ENCODE measurements at regions not wholly inside any gene's neighbourhood (a gene's known extent, or its start where the extent isn't known, plus 50 kb on each side); places are given as distances from the start of the nearest gene placed in this dataset.

- H3K4me1 ChIP-seq (replicated peaks in 1 of 4; ENCODE audit: control insufficient read depth in 3 of 4, insufficient read depth in 4 of 4, low read length in 3 of 4): 0 out of 7 replicates have a peak, but pooled peaks cover 0 to 2% (median 0%) of the 10 kb centered on the region in 4 experiments
- H3K4ac ChIP-seq (replicated peaks; ENCODE audit: insufficient read length, low read depth, low read length): no peak overlapping the region
- TF ChIP-seq CTCF (IDR thresholded peaks at IDR 0.05; ENCODE audit: control extremely low read depth in 1 of 3, insufficient read depth in 1 of 3, low read depth in 1 of 3, low read length in 3 of 3) (peak; percentile 27 to 38 (median 29)), BCL11A (IDR thresholded peaks at IDR 0.05; ENCODE audit: low read depth in 2 of 2, low read length in 2 of 2) (no peak), RAD21 (IDR thresholded peaks at IDR 0.05 in 1 of 2, conservative IDR thresholded peaks at IDR 0.05 in 1 of 2; ENCODE audit: low read depth in 2 of 2, low read length in 2 of 2) (peak; percentile 25 to 63; a peak in 3 of 4 replicates)
- no peak overlapping the region for H3K14ac ChIP-seq (ENCODE audit: insufficient read length)
- H3K27ac ChIP-seq (ENCODE audit: low read depth, low read length): no peak overlapping the region
- no peak overlapping the region for H3K23ac ChIP-seq (ENCODE audit: insufficient read length)
- H3K56ac ChIP-seq (replicated peaks; ENCODE audit: insufficient read length, low read depth, low read length): no peak overlapping the region
- no peak overlapping the region for H2BK12ac ChIP-seq (ENCODE audit: low read depth, low read length)
- no peaks in the 10 kb centered on the region for H3K79me2 ChIP-seq (ENCODE audit: control insufficient read depth in 1 of 2, insufficient read depth in 2 of 2, low read length in 2 of 2)
- no peak overlapping the region for H2AFZ ChIP-seq (ENCODE audit: low read length)
- no peaks in the 10 kb centered on the region for H4K20me1 ChIP-seq (replicated peaks in 1 of 2; ENCODE audit: control insufficient read depth in 1 of 2, insufficient read depth in 2 of 2, low read length in 2 of 2)
- no peaks in the 10 kb centered on the region for H3K23me2 ChIP-seq (ENCODE audit: low read depth, low read length)
- H2AK5ac ChIP-seq (ENCODE audit: low read depth, low read length): no peak overlapping the region
- 62% methylated on average over 3 of the region's 3 CpGs; no CpG with 5 or more reads in 1 of the 2 experiments for WGBS, 2 experiments (ENCODE audit: extremely low coverage in 1 of 2, insufficient coverage in 1 of 2, insufficient read length in 1 of 2, insufficient replicate concordance in 2 of 2, low coverage in 1 of 2, low lambda C conversion rate in 2 of 2, missing lambda C conversion rate in 1 of 2)
- no peaks in the 10 kb centered on the region for H3K9me3 ChIP-seq (ENCODE audit: insufficient read depth in 2 of 2, low read depth in 1 of 2, low read length in 1 of 2)
- no peak for FAIRE-seq
- POLR2A ChIA-PET (ENCODE audit: partially characterized antibody): no interaction called here
- DNase-seq (ENCODE audit: low read depth in 1 of 2, low spot score in 2 of 2): no peak
- H3K4me2 ChIP-seq (ENCODE audit: insufficient read depth in 1 of 2, low read depth in 2 of 2, low read length in 2 of 2): no peak overlapping the region
- H2BK15ac ChIP-seq (ENCODE audit: low read length): no peak overlapping the region
- no peak overlapping the region for H3K18ac ChIP-seq (ENCODE audit: extremely low read depth, low read length)
- H3K9ac ChIP-seq (replicated peaks in 1 of 4; ENCODE audit: extremely low read depth in 1 of 4, low read depth in 3 of 4, low read length in 3 of 4): no peak overlapping the region
- no peak overlapping the region for H4K8ac ChIP-seq (ENCODE audit: extremely low read depth, insufficient read depth, low read length)
- H3K79me1 ChIP-seq (ENCODE audit: low read depth, low read length): no peaks in the 10 kb centered on the region
- CTCF ChIA-PET (ENCODE audit: partially characterized antibody): interaction anchor here (0.6 to 2.7 kb wide), 8 partner anchors 8 to 610 kb away, joined by 3 to 11 read pairs (median 4); no protein-coding TSS in a partner anchor
- H4K5ac ChIP-seq (ENCODE audit: insufficient read length, low read depth, low read length): no peak overlapping the region
- no peak overlapping the region for H2BK5ac ChIP-seq (ENCODE audit: low read depth, low read length)
- no peaks in the 10 kb centered on the region for H3K27me3 ChIP-seq (replicated peaks in 1 of 4; ENCODE audit: control insufficient read depth in 3 of 4, extremely low read depth in 1 of 4, insufficient read depth in 3 of 4, low read length in 3 of 4)
- no peaks in the 10 kb centered on the region for H3K36me3 ChIP-seq (ENCODE audit: control insufficient read depth in 2 of 4, insufficient read depth in 4 of 4, low read length in 3 of 4)
- H4K91ac ChIP-seq (replicated peaks; ENCODE audit: insufficient read length, low read length): no peak overlapping the region
- H2BK120ac ChIP-seq (replicated peaks; ENCODE audit: low read depth, low read length): no peak overlapping the region
- no peak overlapping the region for H3K4me3 ChIP-seq (ENCODE audit: extremely low read depth in 1 of 4, insufficient read depth in 2 of 4, low read depth in 3 of 4, low read length in 4 of 4)
- H2BK20ac ChIP-seq (ENCODE audit: low read length): no peak overlapping the region
Observed at GRCh38 chr16:52709306-52709705, 162.4 kb upstream of the TOX3 start.
